ENCODE measurements at regions not wholly inside any gene's neighbourhood (a gene's known extent, or its start where the extent isn't known, plus 50 kb on each side); places are given as distances from the start of the nearest gene placed in this dataset.

GRCh38 chr10:2681891-2682290, 385.5 kb upstream of the PFKP start:
- Mint-ChIP-seq H3K4me3 (no peak overlapping the region), H3K9me3 (no peaks in the 10 kb centered on the region), H3K36me3 (ENCODE audit: insufficient read depth) (no peaks in the 10 kb centered on the region), H3K27me3 (ENCODE audit: low read depth) (peaks cover 12% of the 10 kb centered on the region), H3K4me1 (ENCODE audit: low read depth) (no peaks in the 10 kb centered on the region)
- ATAC-seq (no peak), DNase-seq (no peak)

- no peak for ATAC-seq
- Mint-ChIP-seq H3K4me1 (ENCODE audit: low read depth) (no peaks in the 10 kb centered on the region), H3K9me3 (no peaks in the 10 kb centered on the region), H3K27me3 (ENCODE audit: low read depth) (peaks cover 12% of the 10 kb centered on the region), H3K4me3 (no peak overlapping the region), H3K36me3 (ENCODE audit: insufficient read depth) (no peaks in the 10 kb centered on the region)
- DNase-seq: no peak
Measured at GRCh38 chr10:2680821-2681220, 386.5 kb upstream of the PFKP start.

- no peaks in the 10 kb centered on the region for H3K4me1 Mint-ChIP-seq (ENCODE audit: low read depth)
- H3K4me3 Mint-ChIP-seq: no peak overlapping the region
- H3K27me3 Mint-ChIP-seq (ENCODE audit: low read depth): peaks cover 12% of the 10 kb centered on the region
- no peaks in the 10 kb centered on the region for H3K36me3 Mint-ChIP-seq (ENCODE audit: insufficient read depth)
- no peak for DNase-seq
- no peak for ATAC-seq
- H3K9me3 Mint-ChIP-seq: no peaks in the 10 kb centered on the region
Measured at GRCh38 chr10:2679646-2680045, 387.7 kb upstream of the PFKP start.

- H3K36me3 Mint-ChIP-seq (ENCODE audit: insufficient read depth): no peaks in the 10 kb centered on the region
- H3K4me1 Mint-ChIP-seq (ENCODE audit: low read depth): no peaks in the 10 kb centered on the region
- peaks cover 8% of the 10 kb centered on the region for H3K27me3 Mint-ChIP-seq (ENCODE audit: low read depth)
- no peak overlapping the region for H3K4me3 Mint-ChIP-seq
- no peaks in the 10 kb centered on the region for H3K9me3 Mint-ChIP-seq
- DNase-seq (no peak), ATAC-seq (no peak)
Measured at GRCh38 chr10:2676455-2676854, 390.9 kb upstream of the PFKP start.

GRCh38 chr10:2674451-2674850, 392.9 kb upstream of the PFKP start:
- no peaks in the 10 kb centered on the region for H3K36me3 Mint-ChIP-seq (ENCODE audit: insufficient read depth)
- H3K9me3 Mint-ChIP-seq: no peaks in the 10 kb centered on the region
- peaks cover 2% of the 10 kb centered on the region for H3K27me3 Mint-ChIP-seq (ENCODE audit: low read depth)
- DNase-seq (no peak), ATAC-seq (no peak)
- no peaks in the 10 kb centered on the region for H3K4me1 Mint-ChIP-seq (ENCODE audit: low read depth)
- no peak overlapping the region for H3K4me3 Mint-ChIP-seq

- ATAC-seq (no peak), DNase-seq (no peak)
- peaks cover 2% of the 10 kb centered on the region for H3K27me3 Mint-ChIP-seq (ENCODE audit: low read depth)
- H3K4me1 Mint-ChIP-seq (ENCODE audit: low read depth): no peaks in the 10 kb centered on the region
- no peak overlapping the region for H3K4me3 Mint-ChIP-seq
- no peaks in the 10 kb centered on the region for H3K9me3 Mint-ChIP-seq
- no peaks in the 10 kb centered on the region for H3K36me3 Mint-ChIP-seq (ENCODE audit: insufficient read depth)
Measured at GRCh38 chr10:2670864-2671263, 396.5 kb upstream of the PFKP start.

- DNase-seq (no peak), ATAC-seq (no peak)
- Mint-ChIP-seq H3K36me3 (ENCODE audit: insufficient read depth) (no peaks in the 10 kb centered on the region), H3K27me3 (ENCODE audit: low read depth) (peaks cover 2% of the 10 kb centered on the region), H3K9me3 (peaks cover 5% of the 10 kb centered on the region), H3K4me3 (no peak overlapping the region), H3K4me1 (ENCODE audit: low read depth) (no peaks in the 10 kb centered on the region)
Measured at GRCh38 chr10:2665772-2666171, 401.6 kb upstream of the PFKP start.

- no peak overlapping the region for H3K4me3 Mint-ChIP-seq
- DNase-seq: no peak
- no peak for ATAC-seq
- H3K27me3 Mint-ChIP-seq (ENCODE audit: low read depth): peaks cover 7% of the 10 kb centered on the region
- H3K9me3 Mint-ChIP-seq: peaks cover 5% of the 10 kb centered on the region
- H3K36me3 Mint-ChIP-seq (ENCODE audit: insufficient read depth): no peaks in the 10 kb centered on the region
- no peaks in the 10 kb centered on the region for H3K4me1 Mint-ChIP-seq (ENCODE audit: low read depth)
Measured at GRCh38 chr10:2660276-2660675, 407.1 kb upstream of the PFKP start.

GRCh38 chr10:2659660-2660209, 407.6 kb upstream of the PFKP start:
- Mint-ChIP-seq H3K36me3 (ENCODE audit: insufficient read depth) (no peaks in the 10 kb centered on the region), H3K4me1 (ENCODE audit: low read depth) (no peaks in the 10 kb centered on the region), H3K9me3 (no peaks in the 10 kb centered on the region), H3K27me3 (ENCODE audit: low read depth) (peaks cover 7% of the 10 kb centered on the region), H3K4me3 (no peak overlapping the region)
- DNase-seq: no peak
- no peak for ATAC-seq

GRCh38 chr10:2658780-2659179, 408.6 kb upstream of the PFKP start:
- H3K36me3 Mint-ChIP-seq (ENCODE audit: insufficient read depth): no peaks in the 10 kb centered on the region
- ATAC-seq: no peak
- H3K9me3 Mint-ChIP-seq: no peaks in the 10 kb centered on the region
- no peaks in the 10 kb centered on the region for H3K4me1 Mint-ChIP-seq (ENCODE audit: low read depth)
- H3K27me3 Mint-ChIP-seq (ENCODE audit: low read depth): peaks cover 7% of the 10 kb centered on the region
- no peak for DNase-seq
- no peak overlapping the region for H3K4me3 Mint-ChIP-seq

GRCh38 chr10:2650328-2650727, 417.0 kb upstream of the PFKP start:
- H3K36me3 Mint-ChIP-seq (ENCODE audit: insufficient read depth): no peaks in the 10 kb centered on the region
- no peaks in the 10 kb centered on the region for H3K9me3 Mint-ChIP-seq
- no peak for ATAC-seq
- H3K4me3 Mint-ChIP-seq: no peak overlapping the region
- no peaks in the 10 kb centered on the region for H3K4me1 Mint-ChIP-seq (ENCODE audit: low read depth)
- no peak for DNase-seq
- peaks cover 5% of the 10 kb centered on the region for H3K27me3 Mint-ChIP-seq (ENCODE audit: low read depth)

- Mint-ChIP-seq H3K36me3 (ENCODE audit: insufficient read depth) (no peaks in the 10 kb centered on the region), H3K4me1 (ENCODE audit: low read depth) (no peaks in the 10 kb centered on the region), H3K9me3 (peaks cover 7% of the 10 kb centered on the region), H3K4me3 (no peak overlapping the region), H3K27me3 (ENCODE audit: low read depth) (peaks cover 3% of the 10 kb centered on the region)
- no peak for ATAC-seq
- no peak for DNase-seq
Measured at GRCh38 chr10:2641028-2641427, 426.3 kb upstream of the PFKP start.

GRCh38 chr10:2633630-2634029, 433.7 kb upstream of the PFKP start:
- Mint-ChIP-seq H3K9me3 (no peaks in the 10 kb centered on the region), H3K27me3 (ENCODE audit: low read depth) (peaks cover 8% of the 10 kb centered on the region), H3K4me3 (no peak overlapping the region), H3K4me1 (ENCODE audit: low read depth) (no peaks in the 10 kb centered on the region), H3K36me3 (ENCODE audit: insufficient read depth) (no peaks in the 10 kb centered on the region)
- DNase-seq: no peak
- no peak for ATAC-seq

- H3K36me3 Mint-ChIP-seq (ENCODE audit: insufficient read depth): no peaks in the 10 kb centered on the region
Measured at GRCh38 chr10:2631557-2632205, 435.7 kb upstream of the PFKP start.

GRCh38 chr10:2628705-2629104, 438.6 kb upstream of the PFKP start:
- no peaks in the 10 kb centered on the region for H3K9me3 Mint-ChIP-seq
- DNase-seq (no peak), ATAC-seq (no peak)
- H3K27me3 Mint-ChIP-seq (ENCODE audit: low read depth): peaks cover 3% of the 10 kb centered on the region
- no peak overlapping the region for H3K4me3 Mint-ChIP-seq
- H3K36me3 Mint-ChIP-seq (ENCODE audit: insufficient read depth): no peaks in the 10 kb centered on the region
- H3K4me1 Mint-ChIP-seq (ENCODE audit: low read depth): no peaks in the 10 kb centered on the region

More at GRCh38 chr10:2631557-2632205, 435.7 kb upstream of the PFKP start:
- DNase-seq (no peak), ATAC-seq (no peak)
- H3K27me3 Mint-ChIP-seq (ENCODE audit: low read depth): peaks cover 6% of the 10 kb centered on the region
- no peaks in the 10 kb centered on the region for H3K9me3 Mint-ChIP-seq
- no peaks in the 10 kb centered on the region for H3K4me1 Mint-ChIP-seq (ENCODE audit: low read depth)
- H3K4me3 Mint-ChIP-seq: no peak overlapping the region

Data from activated T-cell treated with anti-CD3 and anti-CD28 coated beads, Interleukin-2, amount 50 U/mL, for 4 hours (primary cell).